ENCODE measurements at regions not wholly inside any gene's neighbourhood (a gene's known extent, or its start where the extent isn't known, plus 50 kb on each side); places are given as distances from the start of the nearest gene placed in this dataset.

DNA sequence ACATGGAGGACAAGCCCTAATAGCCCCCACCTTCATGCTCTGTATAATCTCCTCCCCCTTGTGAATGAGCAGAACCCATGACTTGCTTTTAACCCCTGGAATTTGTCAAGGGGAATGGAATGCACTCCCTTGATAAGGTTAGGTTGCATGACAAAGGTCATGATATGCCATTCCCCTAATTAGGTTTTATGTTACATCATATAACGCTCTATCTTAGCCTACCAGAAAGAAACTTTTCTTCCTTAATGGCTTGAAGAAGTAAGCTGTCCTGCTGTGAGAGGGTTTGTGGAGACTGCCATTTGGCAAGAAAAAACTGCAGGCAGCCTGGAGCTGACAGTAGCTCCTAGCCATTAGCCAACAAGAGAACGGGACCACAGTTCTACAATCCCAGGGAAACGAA is 399.8 kb upstream of the MAD2L1 start:
- Histone ChIP-seq H3K23ac (ENCODE audit: low read length) (no peak overlapping the region), H3K4me1 (ENCODE audit: control insufficient read depth, low read depth, low read length) (no peaks in the 10 kb centered on the region), H3K4me3 (ENCODE audit: low read length) (no peak overlapping the region), H3K27me3 (ENCODE audit: insufficient read depth, low read length, poor library complexity) (no peaks in the 10 kb centered on the region), H3K79me1 (ENCODE audit: low read length) (no peaks in the 10 kb centered on the region), H2AK5ac (ENCODE audit: low read length) (no peak overlapping the region), H2BK120ac (ENCODE audit: low read depth, low read length) (no peak overlapping the region), H4K5ac (ENCODE audit: low read length) (no peak overlapping the region), H3K4me2 (ENCODE audit: low read length) (no peak overlapping the region), H3K18ac (ENCODE audit: low read length) (no peak overlapping the region), H3K9ac (ENCODE audit: low read length) (no peak overlapping the region), H3K4ac (ENCODE audit: low read depth, low read length) (no peak overlapping the region), H2BK5ac (ENCODE audit: low read length) (no peak overlapping the region), H4K8ac (ENCODE audit: low read depth, low read length) (no peak overlapping the region), H2BK15ac (replicated peaks; ENCODE audit: low read depth) (no peak overlapping the region), H3K36me3 (ENCODE audit: control insufficient read depth, insufficient read depth, low read length) (no peaks in the 10 kb centered on the region), H3K79me2 (ENCODE audit: control insufficient read depth, insufficient read depth, low read length) (no peaks in the 10 kb centered on the region), H3K27ac (ENCODE audit: low read depth, low read length) (no peak overlapping the region), H3K56ac (ENCODE audit: low read length) (no peak overlapping the region)
- no CpG with 5 or more reads among the region's 3 CpGs for WGBS (ENCODE audit: extremely low coverage, insufficient coverage, low lambda C conversion rate)
- peak; percentile 97 for DNase-seq

DNA sequence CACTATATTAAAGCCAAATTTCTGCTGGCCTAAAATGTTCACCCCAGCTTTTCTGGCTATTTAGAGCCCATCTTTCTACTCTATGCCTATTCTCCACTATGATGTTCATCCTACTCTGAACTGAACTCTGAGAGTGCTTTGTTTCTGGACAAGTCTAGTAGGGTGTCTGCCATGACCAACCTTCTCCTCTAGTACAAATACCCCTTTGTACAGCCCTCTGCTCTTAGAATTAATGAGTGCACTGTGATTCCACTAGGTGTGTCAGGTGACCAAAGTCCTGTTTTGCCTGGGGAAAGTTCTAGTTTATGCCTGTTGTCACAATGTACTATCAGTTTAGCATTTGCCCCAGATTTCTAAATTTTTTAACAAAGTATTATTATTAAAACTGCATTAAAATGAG is 388.1 kb upstream of the MAD2L1 start:
- Histone ChIP-seq H3K4me2 (ENCODE audit: low read length) (no peak overlapping the region), H3K4ac (ENCODE audit: low read depth, low read length) (no peak overlapping the region), H3K4me1 (ENCODE audit: control insufficient read depth, low read depth, low read length) (no peaks in the 10 kb centered on the region), H3K36me3 (ENCODE audit: control insufficient read depth, insufficient read depth, low read length) (no peaks in the 10 kb centered on the region), H3K9ac (ENCODE audit: low read length) (no peak overlapping the region), H2BK15ac (replicated peaks; ENCODE audit: low read depth) (no peak overlapping the region), H3K56ac (ENCODE audit: low read length) (no peak overlapping the region), H3K4me3 (ENCODE audit: low read length) (no peak overlapping the region), H3K79me2 (ENCODE audit: control insufficient read depth, insufficient read depth, low read length) (no peaks in the 10 kb centered on the region), H3K23ac (ENCODE audit: low read length) (no peak overlapping the region), H3K27ac (ENCODE audit: low read depth, low read length) (no peak overlapping the region), H4K5ac (ENCODE audit: low read length) (no peak overlapping the region), H2AK5ac (ENCODE audit: low read length) (no peak overlapping the region), H2BK5ac (ENCODE audit: low read length) (no peak overlapping the region), H3K79me1 (ENCODE audit: low read length) (no peaks in the 10 kb centered on the region), H2BK120ac (ENCODE audit: low read depth, low read length) (no peak overlapping the region), H4K8ac (ENCODE audit: low read depth, low read length) (no peak overlapping the region), H3K18ac (ENCODE audit: low read length) (no peak overlapping the region), H3K27me3 (ENCODE audit: insufficient read depth, low read length, poor library complexity) (no peaks in the 10 kb centered on the region)
- DNase-seq, result no peak

DNA sequence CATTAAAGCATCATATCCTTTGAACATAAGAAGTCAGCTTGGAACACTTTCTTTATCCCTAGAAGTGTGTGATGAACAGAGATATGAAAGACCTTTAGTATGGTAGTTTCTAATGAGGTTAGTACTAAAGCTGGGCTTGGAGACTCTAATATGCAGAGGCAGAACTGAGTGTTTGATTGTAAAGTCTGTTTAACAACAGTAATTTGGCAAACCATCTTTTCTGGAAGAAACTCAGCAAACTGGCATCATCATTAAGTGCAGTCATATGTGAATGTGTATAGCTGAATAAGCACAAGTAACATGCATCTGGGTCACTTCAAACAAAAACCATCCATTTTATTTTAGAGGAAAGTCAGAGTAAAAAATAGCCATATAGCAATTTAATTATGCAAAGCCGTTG is 385.9 kb upstream of the MAD2L1 start:
- H3K4me1 ChIP-seq (ENCODE audit: control insufficient read depth, low read depth, low read length), result no peaks in the 10 kb centered on the region
- H3K4me2 ChIP-seq (ENCODE audit: low read length), result no peak overlapping the region
- no peaks in the 10 kb centered on the region for H3K79me2 ChIP-seq (ENCODE audit: control insufficient read depth, insufficient read depth, low read length)
- H3K79me1 ChIP-seq (ENCODE audit: low read length), result no peaks in the 10 kb centered on the region
- H3K4ac ChIP-seq (ENCODE audit: low read depth, low read length), result no peak overlapping the region
- H2BK5ac ChIP-seq (ENCODE audit: low read length), result no peak overlapping the region
- no peaks in the 10 kb centered on the region for H3K27me3 ChIP-seq (ENCODE audit: insufficient read depth, low read length, poor library complexity)
- H3K56ac ChIP-seq (ENCODE audit: low read length), result no peak overlapping the region
- H2BK120ac ChIP-seq (ENCODE audit: low read depth, low read length), result no peak overlapping the region
- no peak overlapping the region for H2BK15ac ChIP-seq (replicated peaks; ENCODE audit: low read depth)
- no peak overlapping the region for H4K8ac ChIP-seq (ENCODE audit: low read depth, low read length)
- no peak overlapping the region for H4K5ac ChIP-seq (ENCODE audit: low read length)
- no peak overlapping the region for H3K23ac ChIP-seq (ENCODE audit: low read length)
- no peak for DNase-seq
- H3K4me3 ChIP-seq (ENCODE audit: low read length), result no peak overlapping the region
- H3K36me3 ChIP-seq (ENCODE audit: control insufficient read depth, insufficient read depth, low read length), result no peaks in the 10 kb centered on the region
- no CpG with 5 or more reads among the region's 1 CpG for WGBS (ENCODE audit: extremely low coverage, insufficient coverage, low lambda C conversion rate)
- H2AK5ac ChIP-seq (ENCODE audit: low read length), result no peak overlapping the region
- no peak overlapping the region for H3K9ac ChIP-seq (ENCODE audit: low read length)
- H3K27ac ChIP-seq (ENCODE audit: low read depth, low read length), result no peak overlapping the region
- no peak overlapping the region for H3K18ac ChIP-seq (ENCODE audit: low read length)

DNA sequence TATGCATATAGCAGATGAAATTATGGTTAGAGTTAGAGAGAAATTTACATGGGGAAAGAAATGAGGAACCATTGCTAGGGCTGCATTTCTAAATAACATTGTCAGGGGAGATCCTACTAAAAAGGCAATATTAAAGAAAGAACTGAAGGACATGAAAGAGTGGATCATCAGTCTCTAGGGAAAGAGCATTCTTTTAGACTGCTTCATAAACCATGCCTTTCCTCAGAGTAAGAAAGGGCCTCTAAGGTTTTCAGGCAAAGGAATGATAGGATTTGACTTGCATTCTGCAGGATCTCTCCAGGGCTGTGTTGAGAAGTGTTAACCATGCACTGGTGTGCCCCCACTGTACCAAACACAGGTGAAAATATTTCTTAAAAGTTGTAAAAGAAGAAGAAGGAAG is 385.4 kb upstream of the MAD2L1 start:
- no peak overlapping the region for H3K4ac ChIP-seq (ENCODE audit: low read depth, low read length)
- H3K27me3 ChIP-seq (ENCODE audit: insufficient read depth, low read length, poor library complexity), result no peaks in the 10 kb centered on the region
- no peak overlapping the region for H3K9ac ChIP-seq (ENCODE audit: low read length)
- H3K27ac ChIP-seq (ENCODE audit: low read depth, low read length), result no peak overlapping the region
- H4K5ac ChIP-seq (ENCODE audit: low read length), result no peak overlapping the region
- no peak overlapping the region for H3K4me3 ChIP-seq (ENCODE audit: low read length)
- no peak overlapping the region for H3K23ac ChIP-seq (ENCODE audit: low read length)
- H3K79me2 ChIP-seq (ENCODE audit: control insufficient read depth, insufficient read depth, low read length), result no peaks in the 10 kb centered on the region
- H2BK15ac ChIP-seq (replicated peaks; ENCODE audit: low read depth), result no peak overlapping the region
- no peaks in the 10 kb centered on the region for H3K79me1 ChIP-seq (ENCODE audit: low read length)
- no peak for DNase-seq
- no peak overlapping the region for H3K4me2 ChIP-seq (ENCODE audit: low read length)
- H4K8ac ChIP-seq (ENCODE audit: low read depth, low read length), result no peak overlapping the region
- H3K56ac ChIP-seq (ENCODE audit: low read length), result no peak overlapping the region
- H2BK120ac ChIP-seq (ENCODE audit: low read depth, low read length), result no peak overlapping the region
- no peaks in the 10 kb centered on the region for H3K4me1 ChIP-seq (ENCODE audit: control insufficient read depth, low read depth, low read length)
- no peaks in the 10 kb centered on the region for H3K36me3 ChIP-seq (ENCODE audit: control insufficient read depth, insufficient read depth, low read length)
- no peak overlapping the region for H3K18ac ChIP-seq (ENCODE audit: low read length)
- H2BK5ac ChIP-seq (ENCODE audit: low read length), result no peak overlapping the region
- H2AK5ac ChIP-seq (ENCODE audit: low read length), result no peak overlapping the region

DNA sequence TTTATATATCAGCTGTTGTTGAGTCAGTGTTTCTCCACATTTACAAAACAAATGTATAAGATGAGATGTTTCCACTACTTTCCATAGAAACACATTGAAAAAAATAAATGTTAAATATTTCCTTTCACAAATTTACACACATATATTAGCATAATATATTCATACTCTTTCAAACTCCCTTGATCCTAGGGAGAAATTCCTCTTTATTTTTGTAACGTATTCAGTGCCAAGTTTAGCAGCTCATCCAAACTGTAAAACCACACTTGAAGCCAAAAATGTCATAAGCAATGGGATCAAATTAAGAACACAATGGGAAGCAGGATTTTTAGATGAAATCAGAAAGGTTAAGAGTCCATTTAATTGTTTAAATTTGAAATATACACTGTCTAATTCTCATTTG is 381.1 kb upstream of the MAD2L1 start:
- H3K23ac ChIP-seq (ENCODE audit: low read length), result no peak overlapping the region

DNA sequence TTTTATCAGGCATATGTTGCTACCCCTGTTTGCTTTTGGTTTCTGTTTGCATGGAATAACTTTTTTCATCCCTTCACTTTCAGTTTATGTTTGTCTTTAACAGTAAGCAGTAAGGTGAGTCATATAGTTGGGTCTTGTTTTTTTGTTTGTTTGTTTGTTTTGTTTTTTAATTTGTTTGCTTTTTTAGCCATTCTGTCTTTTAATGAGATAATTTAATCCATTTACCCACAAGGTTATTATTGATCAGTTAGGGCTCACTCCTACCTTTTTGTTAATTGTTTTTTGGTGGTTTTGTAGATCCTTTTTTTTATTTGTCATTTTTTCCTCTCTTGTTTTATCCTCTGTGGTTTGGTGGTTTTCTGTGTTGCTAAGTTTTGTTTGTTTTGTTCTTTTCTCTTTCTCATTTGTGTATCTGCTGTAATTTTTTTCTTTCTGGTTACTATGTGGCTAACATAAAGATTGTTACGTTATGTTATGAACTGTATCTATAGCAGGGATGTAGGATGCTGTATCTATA is 379.5 kb upstream of the MAD2L1 start:
- Histone ChIP-seq H3K4me1 (ENCODE audit: control insufficient read depth, low read depth, low read length) (no peaks in the 10 kb centered on the region), H3K4me3 (ENCODE audit: low read length) (no peak overlapping the region), H3K36me3 (ENCODE audit: control insufficient read depth, insufficient read depth, low read length) (no peaks in the 10 kb centered on the region), H3K27me3 (ENCODE audit: insufficient read depth, low read length, poor library complexity) (no peaks in the 10 kb centered on the region), H3K4me2 (ENCODE audit: low read length) (no peak overlapping the region), H3K56ac (ENCODE audit: low read length) (no peak overlapping the region), H3K79me2 (ENCODE audit: control insufficient read depth, insufficient read depth, low read length) (no peaks in the 10 kb centered on the region), H3K18ac (ENCODE audit: low read length) (no peak overlapping the region), H2BK15ac (replicated peaks; ENCODE audit: low read depth) (no peak overlapping the region), H3K79me1 (ENCODE audit: low read length) (no peaks in the 10 kb centered on the region), H4K8ac (ENCODE audit: low read depth, low read length) (no peak overlapping the region), H3K4ac (ENCODE audit: low read depth, low read length) (no peak overlapping the region), H2BK120ac (ENCODE audit: low read depth, low read length) (no peak overlapping the region), H2BK5ac (ENCODE audit: low read length) (no peak overlapping the region), H2AK5ac (ENCODE audit: low read length) (no peak overlapping the region), H3K23ac (ENCODE audit: low read length) (no peak overlapping the region), H3K27ac (ENCODE audit: low read depth, low read length) (no peak overlapping the region), H4K5ac (ENCODE audit: low read length) (no peak overlapping the region), H3K9ac (ENCODE audit: low read length) (no peak overlapping the region)
- no peak for DNase-seq
- 100% methylated on average over 1 of the region's 1 CpG for WGBS (ENCODE audit: extremely low coverage, insufficient coverage, low lambda C conversion rate)

More for the DNA sequence above, 381.1 kb upstream of the MAD2L1 start:
- Histone ChIP-seq H3K27me3 (ENCODE audit: insufficient read depth, low read length, poor library complexity) (no peaks in the 10 kb centered on the region), H3K79me1 (ENCODE audit: low read length) (no peaks in the 10 kb centered on the region), H2BK15ac (replicated peaks; ENCODE audit: low read depth) (no peak overlapping the region), H2BK120ac (ENCODE audit: low read depth, low read length) (no peak overlapping the region), H4K8ac (ENCODE audit: low read depth, low read length) (no peak overlapping the region), H3K9ac (ENCODE audit: low read length) (no peak overlapping the region), H3K79me2 (ENCODE audit: control insufficient read depth, insufficient read depth, low read length) (no peaks in the 10 kb centered on the region), H2AK5ac (ENCODE audit: low read length) (no peak overlapping the region), H3K4me2 (ENCODE audit: low read length) (no peak overlapping the region), H3K4ac (ENCODE audit: low read depth, low read length) (no peak overlapping the region), H3K27ac (ENCODE audit: low read depth, low read length) (no peak overlapping the region), H3K18ac (ENCODE audit: low read length) (no peak overlapping the region), H4K5ac (ENCODE audit: low read length) (no peak overlapping the region), H3K4me1 (ENCODE audit: control insufficient read depth, low read depth, low read length) (no peaks in the 10 kb centered on the region), H3K4me3 (ENCODE audit: low read length) (no peak overlapping the region), H3K56ac (ENCODE audit: low read length) (no peak overlapping the region), H2BK5ac (ENCODE audit: low read length) (no peak overlapping the region), H3K36me3 (ENCODE audit: control insufficient read depth, insufficient read depth, low read length) (no peaks in the 10 kb centered on the region)
- no peak for DNase-seq
- no CpG with 5 or more reads among the region's 1 CpG for WGBS (ENCODE audit: extremely low coverage, insufficient coverage, low lambda C conversion rate)

Measured in mesendoderm (in vitro differentiated cells).